SK-N-SH treated with all-trans-retinoic acid at 6 μM for 48 hours (cell line): ENCODE measurements at regions not wholly inside any gene's neighbourhood (a gene's known extent, or its start where the extent isn't known, plus 50 kb on each side); places are given as distances from the start of the nearest gene placed in this dataset.

ENCODE experiments used
- ATAC-seq: fragments of 200-7000 bp; cut with Tn5 transposase; 3 replicates; pipeline ENCODE4 v1.9.1; 2020; ENCODE audit warnings: mild to moderate bottlenecking, moderate library complexity
- BACH2 ChIP-seq: fragments of 250-450 bp; sonication (Bioruptor Pico); IDR thresholded peaks from 2 replicates; pipeline ENCODE4 v1.9.0; 2021; ENCODE audit warnings: mild to moderate bottlenecking, borderline replicate concordance
- CREB5 ChIP-seq: fragments of 250-450 bp; sonication (Bioruptor Pico); IDR thresholded peaks from 2 replicates; pipeline ENCODE4 v1.5.1; 2020; ENCODE audit warnings: low read depth, mild to moderate bottlenecking, moderate library complexity
- CSDC2 ChIP-seq: fragments of 250-450 bp; sonication (Bioruptor Pico); IDR thresholded peaks from 2 replicates; pipeline ENCODE4 v1.5.0; 2020; ENCODE audit warnings: mild to moderate bottlenecking, moderate library complexity
- GLIS3 ChIP-seq: fragments of 250-450 bp; sonication (Bioruptor Pico); IDR thresholded peaks from 2 replicates; pipeline ENCODE4 v1.5.0; 2020; ENCODE audit warnings: mild to moderate bottlenecking, moderate library complexity
- ISL1 ChIP-seq: fragments of 250-450 bp; sonication (Bioruptor Pico); IDR thresholded peaks from 2 replicates; pipeline ENCODE4 v2.1.2; 2022; ENCODE audit warnings: mild to moderate bottlenecking, moderate library complexity
- OSR1 ChIP-seq: fragments of 250-450 bp; sonication (Bioruptor Pico); IDR thresholded peaks from 2 replicates; pipeline ENCODE4 v1.8.0; 2022; ENCODE audit warnings: moderate library complexity, mild to moderate bottlenecking, inconsistent platforms
- PATZ1 ChIP-seq: fragments of 250-450 bp; sonication (Bioruptor Pico); IDR thresholded peaks from 2 replicates; pipeline ENCODE4 v1.8.0; 2020; ENCODE audit warnings: mild to moderate bottlenecking, moderate library complexity, borderline replicate concordance
- PPARA ChIP-seq: fragments of 250-450 bp; sonication (Bioruptor Pico); IDR thresholded peaks from 2 replicates; pipeline ENCODE4 v1.5.0; 2020; ENCODE audit warnings: mild to moderate bottlenecking, borderline replicate concordance
- RARB ChIP-seq: fragments of 250-450 bp; sonication (Bioruptor Pico); IDR thresholded peaks from 2 replicates; pipeline ENCODE4 v1.8.0; 2021; ENCODE audit warnings: mild to moderate bottlenecking, moderate library complexity
- TOX ChIP-seq: fragments of 250-450 bp; sonication (Bioruptor Pico); IDR thresholded peaks from 2 replicates; pipeline ENCODE4 v1.8.0; 2021; ENCODE audit warnings: mild to moderate bottlenecking, moderate library complexity, borderline replicate concordance
- TSHZ2 ChIP-seq: fragments of 250-450 bp; sonication (Bioruptor Pico); IDR thresholded peaks from 2 replicates; pipeline ENCODE4 v1.5.0; 2020; ENCODE audit warnings: mild to moderate bottlenecking, moderate library complexity
- ZC3H10 ChIP-seq: fragments of 250-450 bp; sonication (Bioruptor Pico); IDR thresholded peaks from 2 replicates; pipeline ENCODE4 v1.5.1; 2021; ENCODE audit warnings: mild to moderate bottlenecking, moderate library complexity
- ZFP3 ChIP-seq: fragments of 250-450 bp; sonication (Bioruptor Pico); IDR thresholded peaks from 2 replicates; pipeline ENCODE4 v1.5.0; 2020; ENCODE audit warnings: mild to moderate bottlenecking, moderate library complexity
- ZFP30 ChIP-seq: fragments of 450-650 bp; formaldehyde crosslinking; IDR thresholded peaks from 2 replicates; pipeline ENCODE4 v1.5.0; 2022; ENCODE audit warnings: mild to moderate bottlenecking, moderate library complexity
- TF ChIP-seq, protein P1 (sequence below): fragments of 250-450 bp; sonication (Bioruptor Pico); IDR thresholded peaks from 2 replicates; pipeline ENCODE4 v1.5.1; 2021; ENCODE audit warnings: mild to moderate bottlenecking, moderate library complexity
- TF ChIP-seq, protein P2 (sequence below): fragments of 250-450 bp; sonication (Bioruptor Pico); IDR thresholded peaks from 2 replicates; pipeline ENCODE4 v1.8.0; 2021; ENCODE audit warnings: low read depth, mild to moderate bottlenecking, moderate library complexity, borderline replicate concordance

DNA sequence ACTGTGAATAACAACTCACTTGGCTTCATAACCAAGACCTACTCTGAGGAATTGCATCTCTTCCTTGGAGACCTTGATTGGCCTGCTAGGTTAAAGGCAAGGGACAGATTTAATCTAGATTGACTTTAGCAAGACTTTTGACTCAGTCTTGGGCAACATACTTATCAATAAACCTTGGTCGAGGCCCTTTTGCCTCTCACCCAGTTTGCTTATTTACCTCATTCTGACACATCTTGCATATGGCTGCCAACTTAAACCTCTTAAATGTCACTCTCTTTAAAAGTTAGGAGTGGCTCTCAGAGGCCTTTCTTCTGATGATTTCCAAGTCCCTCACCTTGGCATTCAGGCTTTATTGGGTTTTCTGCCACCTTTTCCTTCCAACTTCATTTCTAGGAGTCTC is 124.5 kb downstream of the BAMBI start:
- no peak for ATAC-seq
- TF ChIP-seq TOX (CRISPR knock-in tag) (no peak), OSR1 (CRISPR knock-in tag) (no peak), GLIS3 (CRISPR knock-in tag) (no peak), ISL1 (no peak), PPARA (no peak), RARB (no peak), CSDC2 (no peak), ZFP3 (no peak)
- TF ChIP-seq, protein P1, sequence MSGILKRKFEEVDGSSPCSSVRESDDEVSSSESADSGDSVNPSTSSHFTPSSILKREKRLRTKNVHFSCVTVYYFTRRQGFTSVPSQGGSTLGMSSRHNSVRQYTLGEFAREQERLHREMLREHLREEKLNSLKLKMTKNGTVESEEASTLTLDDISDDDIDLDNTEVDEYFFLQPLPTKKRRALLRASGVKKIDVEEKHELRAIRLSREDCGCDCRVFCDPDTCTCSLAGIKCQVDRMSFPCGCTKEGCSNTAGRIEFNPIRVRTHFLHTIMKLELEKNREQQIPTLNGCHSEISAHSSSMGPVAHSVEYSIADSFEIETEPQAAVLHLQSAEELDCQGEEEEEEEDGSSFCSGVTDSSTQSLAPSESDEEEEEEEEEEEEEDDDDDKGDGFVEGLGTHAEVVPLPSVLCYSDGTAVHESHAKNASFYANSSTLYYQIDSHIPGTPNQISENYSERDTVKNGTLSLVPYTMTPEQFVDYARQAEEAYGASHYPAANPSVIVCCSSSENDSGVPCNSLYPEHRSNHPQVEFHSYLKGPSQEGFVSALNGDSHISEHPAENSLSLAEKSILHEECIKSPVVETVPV (CRISPR knock-in tag) = no peak
- TF ChIP-seq, protein P2, sequence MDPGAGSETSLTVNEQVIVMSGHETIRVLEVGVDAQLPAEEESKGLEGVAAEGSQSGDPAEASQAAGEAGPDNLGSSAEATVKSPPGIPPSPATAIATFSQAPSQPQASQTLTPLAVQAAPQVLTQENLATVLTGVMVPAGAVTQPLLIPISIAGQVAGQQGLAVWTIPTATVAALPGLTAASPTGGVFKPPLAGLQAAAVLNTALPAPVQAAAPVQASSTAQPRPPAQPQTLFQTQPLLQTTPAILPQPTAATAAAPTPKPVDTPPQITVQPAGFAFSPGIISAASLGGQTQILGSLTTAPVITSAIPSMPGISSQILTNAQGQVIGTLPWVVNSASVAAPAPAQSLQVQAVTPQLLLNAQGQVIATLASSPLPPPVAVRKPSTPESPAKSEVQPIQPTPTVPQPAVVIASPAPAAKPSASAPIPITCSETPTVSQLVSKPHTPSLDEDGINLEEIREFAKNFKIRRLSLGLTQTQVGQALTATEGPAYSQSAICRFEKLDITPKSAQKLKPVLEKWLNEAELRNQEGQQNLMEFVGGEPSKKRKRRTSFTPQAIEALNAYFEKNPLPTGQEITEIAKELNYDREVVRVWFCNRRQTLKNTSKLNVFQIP (CRISPR knock-in tag) = no peak

DNA sequence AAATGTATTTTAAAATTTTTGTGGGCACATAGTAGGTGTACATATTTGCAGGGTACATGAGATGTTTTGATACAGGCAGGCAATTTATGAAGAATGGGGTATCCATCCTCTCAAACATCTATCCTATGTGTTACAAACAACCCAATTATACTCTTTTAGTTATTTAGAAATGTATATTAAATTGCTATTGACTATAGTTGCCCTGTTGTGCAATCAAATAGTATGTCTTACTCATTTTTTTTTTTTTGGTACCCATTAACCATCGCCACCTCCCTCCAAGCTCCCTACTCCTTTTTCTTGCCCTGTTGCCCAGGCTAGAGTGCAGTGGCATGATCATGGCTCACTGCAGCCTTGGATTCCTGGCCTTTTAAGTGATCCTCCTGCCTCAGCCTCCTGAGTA is 128.1 kb downstream of the BAMBI start:
- no peak for TF ChIP-seq RARB
- ATAC-seq = no peak

GRCh38 chr10:28806488-28806941 is 129.2 kb downstream of the BAMBI start:
- no peak for ATAC-seq
- TF ChIP-seq GLIS3 (CRISPR knock-in tag) = no peak
- TF ChIP-seq TSHZ2 (CRISPR knock-in tag) = no peak
- no peak for TF ChIP-seq RARB
- no peak for TF ChIP-seq ISL1
- TF ChIP-seq, all 23 proteins: peak for 0

GRCh38 chr10:28806951-28807759 is 129.8 kb downstream of the BAMBI start:
- no peak for TF ChIP-seq CREB5
- no peak for TF ChIP-seq PPARA
- no peak for TF ChIP-seq PATZ1
- no peak for TF ChIP-seq ZFP30 (CRISPR knock-in tag)
- no peak for TF ChIP-seq ZC3H10 (CRISPR knock-in tag)
- no peak for TF ChIP-seq OSR1 (CRISPR knock-in tag)
- no peak for TF ChIP-seq BACH2 (CRISPR knock-in tag)
- no peak for TF ChIP-seq TSHZ2 (CRISPR knock-in tag)
- TF ChIP-seq, all 23 proteins: peak for 0
- no peak for ATAC-seq
